Stimulated activated CD4-positive, alpha-beta T cell treated with anti-CD3 and anti-CD28 coated beads, TNF-alpha, amount 100 ng/mL, for 1 hour (primary cell): ENCODE measurements at regions not wholly inside any gene's neighbourhood (a gene's known extent, or its start where the extent isn't known, plus 50 kb on each side); places are given as distances from the start of the nearest gene placed in this dataset.

Experiments used
- DNase-seq, 3 donors: peaks; one replicate each; pipeline ENCODE4 v3.0.0-alpha.2; 2020; ENCODE audit warnings: low read depth in 3 of 3, low spot score in 1 of 3

- DNase-seq, result no peak
Measured at GRCh38 chr19:29371251-29372090, 154.3 kb upstream of the VSTM2B start.

DNA sequence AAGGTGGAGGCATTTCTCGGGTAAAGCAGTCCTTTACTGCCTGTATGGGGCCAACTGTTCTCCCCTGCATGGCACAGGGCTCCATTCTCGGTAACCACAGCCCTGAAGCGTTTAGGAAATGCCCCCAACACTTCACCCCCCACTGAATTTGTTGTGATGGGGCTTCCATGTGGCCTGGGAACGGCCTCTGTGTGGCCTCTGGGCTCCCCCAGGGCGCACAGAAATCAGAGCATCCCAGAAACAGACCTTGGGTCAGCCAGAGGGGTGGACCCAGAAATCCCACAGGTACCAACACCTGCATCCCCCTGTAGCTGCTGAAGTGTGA lies 153.7 kb upstream of the VSTM2B start:
- no peak for DNase-seq

- DNase-seq, result no peak
Measured at GRCh38 chr19:29372461-29372860, 153.3 kb upstream of the VSTM2B start.

DNA sequence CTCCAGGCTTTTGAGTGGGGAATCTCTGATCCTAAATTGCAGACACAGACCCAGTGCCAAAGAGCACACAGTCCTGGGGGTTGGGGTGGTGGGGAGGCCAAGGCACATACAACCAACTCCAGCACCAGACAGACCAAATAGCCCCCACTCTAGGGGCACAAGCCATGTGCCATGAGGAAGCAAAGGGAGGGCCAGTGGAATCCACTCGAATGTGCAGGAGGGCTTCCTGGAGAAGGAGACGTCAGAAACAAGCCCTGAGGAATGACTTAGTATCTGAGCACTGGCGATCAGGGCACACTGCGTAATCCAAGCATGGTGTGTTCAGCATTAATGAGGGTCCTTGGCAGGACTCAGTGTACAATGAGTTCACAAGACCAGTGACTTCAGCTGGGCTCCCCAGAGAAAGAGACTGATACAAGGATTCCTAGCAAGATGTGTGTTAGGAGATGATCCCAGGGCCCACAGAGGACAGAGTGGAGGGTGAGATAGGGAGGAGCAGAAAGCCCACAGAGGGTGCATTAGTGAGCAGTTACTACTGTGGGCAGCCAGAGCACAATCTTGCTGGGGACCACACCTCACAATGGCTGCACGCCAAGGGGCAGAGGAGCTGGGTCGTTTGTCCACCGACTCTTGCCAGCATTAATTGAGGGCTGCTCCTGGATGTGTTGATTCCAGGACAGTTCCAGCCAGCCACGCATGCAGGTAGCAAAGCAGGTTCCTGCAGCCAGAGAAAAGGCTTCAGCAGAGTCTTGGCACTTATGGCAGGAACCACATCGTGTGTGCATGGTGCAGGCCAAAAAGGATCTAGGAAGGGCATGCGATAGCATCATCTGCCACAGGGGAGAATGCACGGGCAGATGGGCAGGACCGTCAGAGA lies 152.6 kb upstream of the VSTM2B start:
- no peak for DNase-seq

DNA sequence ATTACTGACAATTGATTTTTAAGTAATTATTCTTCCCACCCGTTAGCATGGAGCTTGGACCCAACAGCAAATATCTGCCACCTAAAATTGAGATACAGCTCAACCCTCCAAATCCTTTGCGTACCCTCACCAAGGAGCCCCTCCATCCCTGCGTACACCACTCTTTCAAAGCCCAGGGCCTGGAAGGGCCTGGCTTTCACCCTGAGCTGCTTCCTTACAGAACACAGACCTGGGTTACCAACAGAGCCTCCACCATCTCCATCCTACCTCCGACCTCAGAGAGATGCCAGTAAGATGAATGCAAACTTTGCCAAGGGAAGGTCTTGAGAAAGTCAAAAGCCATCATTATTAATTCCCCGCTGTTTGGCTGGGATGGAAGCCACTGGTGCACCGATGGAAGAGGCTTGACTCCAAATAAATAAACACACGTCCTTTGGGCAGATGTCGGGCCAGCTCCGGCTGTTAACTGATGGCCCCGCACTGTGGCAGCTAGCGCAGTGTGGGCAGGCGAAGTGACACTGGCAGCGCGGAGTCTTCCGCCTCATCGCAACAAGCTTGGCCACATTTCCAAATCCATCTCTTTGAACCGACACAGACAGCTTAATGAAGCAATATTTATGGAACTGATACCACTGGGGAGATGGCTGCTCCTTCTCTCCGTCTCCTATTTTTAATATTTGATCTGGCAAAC lies 150.2 kb upstream of the VSTM2B start:
- no peak for DNase-seq

- no peak for DNase-seq
Measured at GRCh38 chr19:29376855-29377354, 148.9 kb upstream of the VSTM2B start.

GRCh38 chr19:29378126-29378525 lies 147.7 kb upstream of the VSTM2B start:
- no peak for DNase-seq

GRCh38 chr19:29378543-29379080 lies 147.2 kb upstream of the VSTM2B start:
- DNase-seq, result no peak

DNA sequence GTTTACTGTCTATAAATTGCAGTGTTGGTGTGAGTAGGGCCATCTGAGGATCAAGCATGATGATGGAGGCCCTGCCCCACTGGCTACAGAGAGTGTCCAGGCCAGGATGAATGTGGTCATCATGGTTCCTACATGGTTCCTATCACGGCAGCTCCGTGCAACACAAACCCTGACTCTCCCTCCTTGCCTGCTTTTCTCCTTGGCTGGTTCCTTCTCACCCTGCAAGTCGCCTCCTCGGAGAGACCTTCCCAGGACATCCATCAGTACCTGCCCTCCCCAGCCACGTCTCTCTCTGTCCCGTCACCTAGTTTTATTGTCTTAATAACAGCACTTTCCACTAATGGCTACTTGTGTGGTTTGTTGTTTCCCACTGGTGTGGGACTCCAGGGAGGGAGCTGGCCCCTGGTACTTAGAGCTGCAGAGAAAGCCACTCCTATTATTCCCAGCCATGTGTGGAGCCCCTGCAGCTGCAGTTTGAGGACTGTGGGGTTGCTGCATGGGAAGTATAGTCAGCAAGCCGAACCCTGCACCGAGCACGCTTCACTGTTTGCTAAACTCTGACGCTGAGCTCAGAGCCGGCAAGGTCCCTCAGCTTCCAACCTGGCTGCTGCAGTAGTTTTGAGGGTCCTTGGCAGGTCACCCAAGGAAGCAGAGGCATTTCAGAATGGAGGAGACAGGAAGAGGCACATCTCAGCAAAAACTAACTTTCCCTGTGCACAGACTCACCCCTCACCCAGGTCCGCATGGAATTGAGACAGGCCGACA lies 146.4 kb upstream of the VSTM2B start:
- no peak for DNase-seq

GRCh38 chr19:29380581-29380980 lies 145.2 kb upstream of the VSTM2B start:
- no peak for DNase-seq

DNA sequence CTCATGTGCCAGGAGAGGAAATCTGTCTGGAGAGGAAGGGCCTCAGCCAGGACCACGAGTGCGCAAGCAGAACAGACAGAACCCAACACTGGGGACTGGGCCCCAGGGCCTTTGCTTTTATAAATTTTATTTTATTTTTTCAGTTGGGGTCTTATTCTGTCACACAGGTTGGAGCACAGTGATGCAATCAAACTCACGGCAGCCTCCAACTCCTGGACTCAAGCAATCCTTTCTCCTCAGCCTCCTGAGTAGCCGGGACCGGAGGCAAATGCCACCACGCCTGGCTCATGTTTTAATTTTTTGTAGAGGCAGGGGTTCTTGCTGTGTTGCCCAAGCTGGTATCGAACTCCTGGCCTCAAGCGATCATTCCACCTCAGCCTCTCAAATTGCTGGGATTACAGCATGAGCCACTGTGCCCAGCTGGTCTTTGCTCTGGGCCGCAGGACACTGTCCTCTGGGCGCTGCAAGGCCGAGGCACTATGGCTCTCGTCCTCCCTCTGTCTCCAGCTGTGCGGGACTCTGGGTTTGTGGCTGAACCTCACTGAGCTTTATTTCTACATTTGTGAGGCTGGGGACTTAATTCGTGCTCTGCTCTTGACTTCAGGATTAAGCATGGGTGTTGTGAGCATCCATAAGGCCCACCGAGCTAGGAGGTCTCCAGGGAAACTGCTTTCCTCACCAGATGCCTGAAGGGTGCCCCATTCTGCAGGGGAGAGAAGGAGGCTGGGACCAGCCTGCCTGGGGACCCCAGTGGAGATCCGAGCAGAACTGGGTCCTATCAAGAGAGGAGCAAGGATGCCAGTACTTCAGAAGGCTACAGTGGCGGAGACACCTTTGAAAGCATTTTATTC lies 144.2 kb upstream of the VSTM2B start:
- no peak for DNase-seq

DNA sequence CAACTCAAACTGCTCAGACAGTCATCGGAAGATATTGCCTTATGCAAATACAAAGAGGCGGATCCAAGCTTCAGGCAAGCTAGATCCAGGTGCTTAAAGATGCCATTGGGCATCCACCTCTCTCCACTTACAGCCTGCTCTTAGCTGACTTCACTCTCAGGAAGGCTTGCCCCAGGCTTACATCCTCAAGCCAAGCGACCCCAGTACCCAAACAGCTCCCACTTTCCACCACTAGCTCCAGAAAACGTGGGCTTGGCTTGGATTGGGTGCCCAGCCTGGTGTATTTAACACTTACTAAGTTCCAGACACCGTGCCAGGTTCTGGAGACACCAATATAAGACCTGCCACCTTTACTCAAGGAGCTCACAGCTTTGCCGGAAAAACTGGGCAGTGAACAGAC lies 142.1 kb upstream of the VSTM2B start:
- no peak for DNase-seq

DNA sequence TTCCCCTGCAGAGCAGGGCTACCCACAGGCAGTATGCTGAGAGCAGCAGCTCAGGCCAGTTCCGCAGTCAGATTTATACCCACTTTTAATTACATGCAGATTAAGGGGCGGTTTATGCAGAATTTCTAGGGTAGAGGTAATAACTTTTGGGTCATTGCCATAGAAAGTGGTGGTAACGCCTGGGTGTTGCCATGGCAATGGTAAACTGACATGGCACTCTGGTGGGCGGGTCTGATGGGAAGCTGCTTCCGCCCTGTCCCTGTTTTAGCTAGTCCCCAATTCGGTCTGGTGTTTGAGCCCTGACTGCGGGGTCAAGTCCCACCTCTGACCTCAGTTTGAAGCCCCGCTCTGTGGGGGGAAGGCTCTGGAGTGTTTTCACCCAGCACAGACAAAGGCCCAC lies 141.1 kb upstream of the VSTM2B start:
- DNase-seq, result no peak

DNA sequence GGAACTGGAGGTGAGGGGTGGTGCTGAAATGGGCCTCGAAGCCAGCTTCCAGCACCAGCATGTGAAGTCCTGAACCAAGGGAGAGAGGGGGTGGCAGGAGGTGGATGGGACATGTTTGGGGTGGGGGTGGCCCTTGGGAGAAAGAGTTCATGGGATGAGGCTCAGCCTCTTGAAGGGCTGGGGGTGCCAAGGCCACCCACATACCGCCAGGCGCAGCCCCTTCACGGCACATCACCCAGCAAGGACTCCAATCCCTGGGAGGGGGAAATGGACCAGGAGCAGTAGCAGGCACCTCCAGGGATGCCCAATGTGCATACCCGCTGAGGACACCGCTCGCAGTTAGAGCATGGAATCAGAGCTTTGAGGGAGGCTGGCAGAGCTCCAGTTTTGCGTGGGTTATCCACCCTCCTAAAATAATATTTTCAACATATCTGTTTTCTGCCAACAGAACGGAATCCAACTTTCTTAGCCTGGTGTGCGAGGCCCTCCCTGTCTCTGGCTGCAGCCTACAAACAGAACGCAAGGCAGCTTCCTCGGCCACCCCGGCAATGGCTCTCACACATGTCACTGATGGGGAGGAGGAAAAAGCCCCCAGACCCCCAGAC lies 140.5 kb upstream of the VSTM2B start:
- DNase-seq, result no peak

DNA sequence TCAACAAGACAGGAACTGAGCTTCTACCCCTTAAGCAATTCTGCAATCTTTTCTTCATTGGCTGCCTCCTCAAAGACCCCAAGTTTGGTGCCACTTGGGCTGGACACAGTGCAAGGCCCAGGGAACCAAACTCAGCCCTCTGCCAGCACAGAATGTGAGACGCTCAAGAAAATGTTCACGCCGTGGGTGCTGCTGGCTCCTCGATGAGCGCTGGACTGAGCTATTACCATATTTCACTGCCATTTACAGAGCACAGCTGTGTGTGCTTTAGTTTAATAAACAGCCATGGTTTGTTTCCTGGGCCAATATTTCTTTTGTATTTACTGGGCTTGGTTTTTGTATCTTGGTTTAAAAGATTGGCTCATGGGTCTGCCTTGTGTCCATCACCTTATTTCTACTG lies 138.8 kb upstream of the VSTM2B start:
- DNase-seq, result no peak

- DNase-seq, result no peak
Measured at GRCh38 chr19:29387586-29387985, 138.2 kb upstream of the VSTM2B start.

- DNase-seq, result no peak
Measured at GRCh38 chr19:29389495-29389894, 136.3 kb upstream of the VSTM2B start.

DNA sequence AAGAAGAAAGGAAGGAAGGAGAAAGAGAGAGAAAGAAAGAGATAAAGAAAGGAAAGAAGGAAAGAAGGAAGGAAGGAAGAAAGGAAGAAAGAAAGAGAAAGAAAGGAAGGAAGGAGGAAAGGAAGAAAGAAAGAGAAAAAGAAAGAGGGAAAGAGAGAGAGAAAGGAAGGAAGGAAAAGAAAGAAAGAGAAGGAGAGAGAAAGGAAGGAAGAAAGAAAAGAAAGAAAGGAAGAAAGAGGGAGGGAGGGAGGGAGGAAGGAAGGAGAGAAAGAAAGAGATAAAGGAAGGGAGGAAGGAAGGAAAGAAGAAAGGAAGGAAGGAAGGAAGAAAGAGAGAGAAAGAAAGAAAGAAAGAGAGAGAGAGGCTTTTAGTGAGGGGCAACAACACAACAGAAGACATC lies 135.1 kb upstream of the VSTM2B start:
- DNase-seq, result no peak

DNA sequence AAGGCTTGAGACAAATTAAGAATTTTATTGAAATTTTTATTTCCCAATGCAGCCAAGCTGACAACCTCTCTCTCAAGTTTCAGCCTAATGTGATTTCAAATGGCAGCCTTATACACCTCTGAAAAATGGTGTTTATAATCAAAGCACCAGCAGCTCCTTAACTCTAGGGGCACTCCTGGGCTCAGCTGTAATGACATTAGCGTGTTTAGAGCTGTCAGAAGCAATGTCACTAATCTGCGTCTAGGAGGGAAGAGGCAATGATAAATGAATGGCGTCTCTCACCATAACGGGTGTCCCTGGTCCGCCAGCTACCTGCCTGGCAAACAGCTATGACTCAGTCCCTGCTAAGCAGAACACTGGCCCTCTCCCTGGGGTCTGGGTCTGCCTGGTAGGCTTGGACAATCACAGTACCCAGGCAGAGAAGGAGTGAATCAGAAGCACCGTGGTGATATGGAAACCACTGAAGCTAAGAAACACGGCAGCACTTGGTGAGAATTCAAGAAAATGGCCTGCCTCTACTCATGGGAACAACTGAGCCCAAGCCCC lies 131.8 kb upstream of the VSTM2B start:
- DNase-seq, result no peak
